ENCODE measurements at regions not wholly inside any gene's neighbourhood (a gene's known extent, or its start where the extent isn't known, plus 50 kb on each side); places are given as distances from the start of the nearest gene placed in this dataset.

GRCh38 chr11:16430674-16431073 is 74.3 kb upstream of the SOX6 start:
- no peaks in the 10 kb centered on the region for H3K4me1 ChIP-seq (ENCODE audit: insufficient read depth, low read length)
- Mint-ChIP-seq H3K4me1 (no peaks in the 10 kb centered on the region), H3K27me3 (no peaks in the 10 kb centered on the region), H3K4me3 (no peak overlapping the region), H3K27ac (no peak overlapping the region), H3K36me3 (no peaks in the 10 kb centered on the region), H3K9me3 (peaks cover 0 to 21% (median 10%) of the 10 kb centered on the region in 8 donors)
- ChIA-PET POLR2A (ENCODE audit: partially characterized antibody) (no interaction called here), CTCF (ENCODE audit: partially characterized antibody) (no interaction called here)
- no peaks in the 10 kb centered on the region for H3K36me3 ChIP-seq (ENCODE audit: insufficient read depth, low read length)
- intact Hi-C loops (cut with micrococcal nuclease): no loop called here
- no peaks in the 10 kb centered on the region for H3K9me3 ChIP-seq (ENCODE audit: control insufficient read depth in 1 of 2, low read length in 2 of 2)
- H3K27ac ChIP-seq (ENCODE audit: low read depth, low read length): no peak overlapping the region
- H3K27me3 ChIP-seq (ENCODE audit: insufficient read depth, low read length): no peaks in the 10 kb centered on the region
- no peak overlapping the region for H3K4me3 ChIP-seq (ENCODE audit: low read length in 2 of 2)
- DNase-seq: no peak

- Mint-ChIP-seq H3K36me3 (no peaks in the 10 kb centered on the region), H3K4me3 (no peak overlapping the region), H3K27ac (no peak overlapping the region), H3K9me3 (peaks cover 0 to 19% (median 12%) of the 10 kb centered on the region in 8 donors), H3K27me3 (peaks cover 0 to 4% of the 10 kb centered on the region in 2 donors), H3K4me1 (no peaks in the 10 kb centered on the region)
- intact Hi-C loops (cut with micrococcal nuclease): no loop called here
- CTCF ChIA-PET (ENCODE audit: partially characterized antibody): no interaction called here
- Histone ChIP-seq H3K36me3 (ENCODE audit: insufficient read depth, low read length) (no peaks in the 10 kb centered on the region), H3K27me3 (ENCODE audit: insufficient read depth, low read length) (no peaks in the 10 kb centered on the region), H3K27ac (ENCODE audit: low read depth, low read length) (no peak overlapping the region), H3K4me3 (ENCODE audit: low read length in 2 of 2) (no peak overlapping the region), H3K4me1 (ENCODE audit: insufficient read depth, low read length) (no peaks in the 10 kb centered on the region), H3K9me3 (ENCODE audit: control insufficient read depth in 1 of 2, low read length in 2 of 2) (peaks cover 0 to 2% of the 10 kb centered on the region in 2 donors)
- no peak for DNase-seq
- POLR2A ChIA-PET (ENCODE audit: partially characterized antibody): no interaction called here
These were observed 65.5 kb upstream of the SOX6 start for GRCh38 chr11:16421826-16422225.

GRCh38 chr11:16418428-16419097 is 62.2 kb upstream of the SOX6 start:
- no peak overlapping the region for H3K4me3 Mint-ChIP-seq
- no peak overlapping the region for H3K27ac ChIP-seq (ENCODE audit: low read depth, low read length)
- no peak overlapping the region for H3K4me3 ChIP-seq (ENCODE audit: low read length in 2 of 2)
- ChIA-PET POLR2A (ENCODE audit: partially characterized antibody) (no interaction called here), CTCF (ENCODE audit: partially characterized antibody) (no interaction called here)
- H3K4me1 ChIP-seq (ENCODE audit: insufficient read depth, low read length): no peaks in the 10 kb centered on the region
- no peak overlapping the region for H3K27ac Mint-ChIP-seq
- H3K27me3 ChIP-seq (ENCODE audit: insufficient read depth, low read length): no peaks in the 10 kb centered on the region
- no peaks in the 10 kb centered on the region for H3K36me3 Mint-ChIP-seq
- DNase-seq: no peak
- no peaks in the 10 kb centered on the region for H3K4me1 Mint-ChIP-seq
- no peaks in the 10 kb centered on the region for H3K36me3 ChIP-seq (ENCODE audit: insufficient read depth, low read length)
- H3K27me3 Mint-ChIP-seq: peaks cover 0 to 2% of the 10 kb centered on the region in 2 donors
- intact Hi-C loops (cut with micrococcal nuclease): no loop called here
- no peaks in the 10 kb centered on the region for H3K9me3 ChIP-seq (ENCODE audit: control insufficient read depth in 1 of 2, low read length in 2 of 2)
- peaks cover 0 to 5% (median 3%) of the 10 kb centered on the region in 8 donors for H3K9me3 Mint-ChIP-seq

GRCh38 chr11:16412525-16413172 is 56.3 kb upstream of the SOX6 start:
- POLR2A ChIA-PET (ENCODE audit: partially characterized antibody): no interaction called here
- no peak overlapping the region for H3K27ac Mint-ChIP-seq
- no peak overlapping the region for H3K4me3 Mint-ChIP-seq
- no peak for DNase-seq
- H3K36me3 Mint-ChIP-seq: no peaks in the 10 kb centered on the region
- H3K36me3 ChIP-seq (ENCODE audit: insufficient read depth, low read length): no peaks in the 10 kb centered on the region
- no peaks in the 10 kb centered on the region for H3K27me3 Mint-ChIP-seq
- no peak overlapping the region for H3K4me3 ChIP-seq (ENCODE audit: low read length in 2 of 2)
- CTCF ChIA-PET (ENCODE audit: partially characterized antibody): no interaction called here
- H3K27me3 ChIP-seq (ENCODE audit: insufficient read depth, low read length): no peaks in the 10 kb centered on the region
- no peaks in the 10 kb centered on the region for H3K4me1 Mint-ChIP-seq
- no peaks in the 10 kb centered on the region for H3K4me1 ChIP-seq (ENCODE audit: insufficient read depth, low read length)
- intact Hi-C loops (cut with micrococcal nuclease): no loop called here
- H3K9me3 ChIP-seq (ENCODE audit: control insufficient read depth in 1 of 2, low read length in 2 of 2): no peaks in the 10 kb centered on the region
- peaks cover 0 to 5% (median 3%) of the 10 kb centered on the region in 8 donors for H3K9me3 Mint-ChIP-seq
- H3K27ac ChIP-seq (ENCODE audit: low read depth, low read length): no peak overlapping the region

- Mint-ChIP-seq H3K4me1 (no peaks in the 10 kb centered on the region), H3K36me3 (no peaks in the 10 kb centered on the region), H3K27me3 (no peaks in the 10 kb centered on the region), H3K4me3 (no peak overlapping the region), H3K27ac (no peak overlapping the region), H3K9me3 (peaks cover 0 to 5% (median 3%) of the 10 kb centered on the region in 8 donors)
- Histone ChIP-seq H3K9me3 (ENCODE audit: control insufficient read depth in 1 of 2, low read length in 2 of 2) (no peaks in the 10 kb centered on the region), H3K4me1 (ENCODE audit: insufficient read depth, low read length) (no peaks in the 10 kb centered on the region), H3K4me3 (ENCODE audit: low read length in 2 of 2) (no peak overlapping the region), H3K27ac (ENCODE audit: low read depth, low read length) (no peak overlapping the region), H3K27me3 (ENCODE audit: insufficient read depth, low read length) (no peaks in the 10 kb centered on the region), H3K36me3 (ENCODE audit: insufficient read depth, low read length) (no peaks in the 10 kb centered on the region)
- CTCF ChIA-PET (ENCODE audit: partially characterized antibody): no interaction called here
- POLR2A ChIA-PET (ENCODE audit: partially characterized antibody): no interaction called here
- no peak for DNase-seq
- intact Hi-C loops (cut with micrococcal nuclease): no loop called here
These were observed 54.1 kb upstream of the SOX6 start for GRCh38 chr11:16410479-16410878.

GRCh38 chr11:16408619-16409018 is 52.3 kb upstream of the SOX6 start:
- no peak overlapping the region for H3K4me3 Mint-ChIP-seq
- Histone ChIP-seq H3K9me3 (ENCODE audit: control insufficient read depth in 1 of 2, low read length in 2 of 2) (no peaks in the 10 kb centered on the region), H3K27ac (ENCODE audit: low read depth, low read length) (no peak overlapping the region), H3K27me3 (ENCODE audit: insufficient read depth, low read length) (no peaks in the 10 kb centered on the region), H3K4me1 (ENCODE audit: insufficient read depth, low read length) (no peaks in the 10 kb centered on the region), H3K4me3 (ENCODE audit: low read length in 2 of 2) (no peak overlapping the region), H3K36me3 (ENCODE audit: insufficient read depth, low read length) (no peaks in the 10 kb centered on the region)
- CTCF ChIA-PET (ENCODE audit: partially characterized antibody): no interaction called here
- no peaks in the 10 kb centered on the region for H3K27me3 Mint-ChIP-seq
- DNase-seq: no peak
- intact Hi-C loops (cut with micrococcal nuclease): no loop called here
- H3K4me1 Mint-ChIP-seq: no peaks in the 10 kb centered on the region
- H3K36me3 Mint-ChIP-seq: no peaks in the 10 kb centered on the region
- peaks cover 0 to 10% (median 2%) of the 10 kb centered on the region in 8 donors for H3K9me3 Mint-ChIP-seq
- no peak overlapping the region for H3K27ac Mint-ChIP-seq
- POLR2A ChIA-PET (ENCODE audit: partially characterized antibody): no interaction called here

GRCh38 chr11:16406226-16406625 is 49.9 kb upstream of the SOX6 start:
- Mint-ChIP-seq H3K4me1 (no peaks in the 10 kb centered on the region), H3K4me3 (no peak overlapping the region), H3K36me3 (no peaks in the 10 kb centered on the region), H3K27me3 (no peaks in the 10 kb centered on the region), H3K27ac (no peak overlapping the region), H3K9me3 (peaks cover 0 to 10% (median 5%) of the 10 kb centered on the region in 8 donors)
- DNase-seq: no peak
- H3K4me1 ChIP-seq (ENCODE audit: insufficient read depth, low read length): no peaks in the 10 kb centered on the region
- H3K9me3 ChIP-seq (ENCODE audit: control insufficient read depth in 1 of 2, low read length in 2 of 2): no peaks in the 10 kb centered on the region
- no peaks in the 10 kb centered on the region for H3K27me3 ChIP-seq (ENCODE audit: insufficient read depth, low read length)
- intact Hi-C loops (cut with micrococcal nuclease): no loop called here
- no peak overlapping the region for H3K27ac ChIP-seq (ENCODE audit: low read depth, low read length)
- H3K36me3 ChIP-seq (ENCODE audit: insufficient read depth, low read length): no peaks in the 10 kb centered on the region
- ChIA-PET POLR2A (ENCODE audit: partially characterized antibody) (no interaction called here), CTCF (ENCODE audit: partially characterized antibody) (interaction anchor here (0.5 kb wide), 1 partner anchor 41 kb away, joined by 3 read pairs; no protein-coding TSS in a partner anchor)
- H3K4me3 ChIP-seq (ENCODE audit: low read length in 2 of 2): no peak overlapping the region
